Adrenal gland (tissue), 9 donors: ENCODE measurements at regions not wholly inside any gene's neighbourhood (a gene's known extent, or its start where the extent isn't known, plus 50 kb on each side); places are given as distances from the start of the nearest gene placed in this dataset.

Source experiments
- DNase-seq, 7 donors: peaks; one replicate each; pipeline ENCODE4 v3.0.0-alpha.2; 2019 to 2020
- H3K27ac ChIP-seq, 5 donors: fragments of 200-600 bp; sonication (generic) in 4 of 5; 1 replicate in 3 of 5; 2 replicates in 2 of 5; pipeline versions ENCODE4 v1.5.1 to v1.8.0; 2016 to 2020; ENCODE audit warnings: mild to moderate bottlenecking in 1 of 5
- H3K27me3 ChIP-seq: fragments of 200-600 bp; 2 replicates; pipeline ENCODE4 v1.8.0; 2021
- H3K36me3 ChIP-seq, 2 donors: fragments of 200-600 bp; replicated peaks in 1 of 2; 1 replicate in 1 of 2; 2 replicates in 1 of 2; pipeline versions ENCODE4 v1.5.1 to v1.8.0; 2018 to 2022
- H3K4me1 ChIP-seq, 2 donors: fragments of 200-600 bp; replicated peaks in 1 of 2; 1 replicate in 1 of 2; 2 replicates in 1 of 2; pipeline versions ENCODE4 v1.5.1 to v1.8.0; 2018 to 2021
- H3K4me3 ChIP-seq, 4 donors: fragments of 200-600 bp; sonication (generic) in 3 of 4; one replicate each; pipeline ENCODE4 v1.5.1; 2016 to 2018
- H3K9me3 ChIP-seq, 3 donors: fragments of 200-600 bp; sonication (generic) in 1 of 3; replicated peaks in 1 of 3; 1 replicate in 2 of 3; 2 replicates in 1 of 3; pipeline versions ENCODE4 v1.5.1 to v1.8.0; 2016 to 2021
- CTCF ChIP-seq, 6 experiments: fragments of 450-650 bp in 4 of 6; fragments of 200-600 bp in 2 of 6; sonication (generic) in 1 of 6; IDR thresholded peaks; 1 replicate in 5 of 6; 2 replicates in 1 of 6; pipeline versions ENCODE4 v1.5.1 to v1.8.0; 2016 to 2021; ENCODE audit warnings: antibody characterized with exemption in 6 of 6, mild to moderate bottlenecking in 2 of 6, moderate library complexity in 1 of 6
- POLR2A ChIP-seq, 2 donors: fragments of 450-650 bp; IDR thresholded peaks; one replicate each; pipeline ENCODE4 v1.6.1; 2017; ENCODE audit warnings: antibody characterized with exemption in 2 of 2, mild to moderate bottlenecking in 2 of 2, moderate library complexity in 1 of 2
- WGBS, 4 donors: extraction: QIAGEN DNeasy Blood & Tissue Kit in 2 of 4; methylation state at CpG; one replicate each; pipeline versions ENCODE4 v1.1.5 to v1.1.7; 2013 to 2017; 5-methylcytosine and 5-hydroxymethylcytosine counted together
- intact Hi-C, 2 donors: fragments of 100-400 bp; cut with DNase I; formaldehyde crosslinking; loops; one replicate each; pipeline versions ENCODE4 v1.14.1 to v1.15.0; 2022 to 2023
- donor health status: healthy with polysubstance abuse.
- donor health status: Bipolar disorder and iron deficiency.
- donor health status: DM: yes; HTN: yes; CAD: no.
- donor health status: DM: no; HTN: no; CAD: no.
- donor health status: DM: no; HTN: no; CAD: no.

GRCh38 chr2:173766537-173767289, 198.5 kb downstream of the SP3 start:
- Histone ChIP-seq H3K4me1 (no peaks in the 10 kb centered on the region), H3K9me3 (no peaks in the 10 kb centered on the region), H3K27ac (no peak overlapping the region), H3K36me3 (no peaks in the 10 kb centered on the region), H3K4me3 (no peak overlapping the region), H3K27me3 (no peaks in the 10 kb centered on the region)
- intact Hi-C loops: no loop called here
- 43 to 58% (median 47%) methylated on average over 8 of the region's 8 CpGs for WGBS, 4 donors
- DNase-seq: no peak
- no peak for TF ChIP-seq POLR2A (IDR thresholded peaks at IDR 0.05)
- TF ChIP-seq CTCF (IDR thresholded peaks at IDR 0.05): no peak

GRCh38 chr2:173770947-173771678, 194.1 kb downstream of the SP3 start:
- Histone ChIP-seq H3K36me3 (no peaks in the 10 kb centered on the region), H3K9me3 (no peaks in the 10 kb centered on the region), H3K27ac (no peak overlapping the region), H3K4me1 (no peaks in the 10 kb centered on the region), H3K4me3 (no peak overlapping the region), H3K27me3 (no peaks in the 10 kb centered on the region)
- no peak for TF ChIP-seq CTCF (IDR thresholded peaks at IDR 0.05)
- no peak for TF ChIP-seq POLR2A (IDR thresholded peaks at IDR 0.05)
- DNase-seq: no peak
- intact Hi-C loops: no loop called here
- 75 to 88% (median 80%) methylated on average over 5 of the region's 5 CpGs for WGBS, 4 donors

GRCh38 chr2:173772205-173772604, 193.0 kb downstream of the SP3 start:
- TF ChIP-seq CTCF (IDR thresholded peaks at IDR 0.05) (no peak), POLR2A (IDR thresholded peaks at IDR 0.05) (no peak)
- H3K27ac ChIP-seq: no peak overlapping the region
- no peaks in the 10 kb centered on the region for H3K36me3 ChIP-seq
- H3K4me1 ChIP-seq: no peaks in the 10 kb centered on the region
- intact Hi-C loops: no loop called here
- DNase-seq: no peak
- H3K27me3 ChIP-seq: no peaks in the 10 kb centered on the region
- 70 to 83% (median 78%) methylated on average over 3 of the region's 3 CpGs for WGBS, 4 donors
- H3K4me3 ChIP-seq: no peak overlapping the region
- no peaks in the 10 kb centered on the region for H3K9me3 ChIP-seq

- TF ChIP-seq POLR2A (IDR thresholded peaks at IDR 0.05): no peak
- no peak for TF ChIP-seq CTCF (IDR thresholded peaks at IDR 0.05)
- H3K4me1 ChIP-seq: no peaks in the 10 kb centered on the region
- intact Hi-C loops: no loop called here
- 79 to 87% (median 84%) methylated on average over 4 of the region's 4 CpGs for WGBS, 4 donors
- H3K27ac ChIP-seq: no peak overlapping the region
- DNase-seq: no peak
- no peaks in the 10 kb centered on the region for H3K36me3 ChIP-seq
- H3K4me3 ChIP-seq: no peak overlapping the region
- no peaks in the 10 kb centered on the region for H3K9me3 ChIP-seq
- no peaks in the 10 kb centered on the region for H3K27me3 ChIP-seq
Observed at GRCh38 chr2:173773076-173773475, 192.1 kb downstream of the SP3 start.
